ENCODE measurements at regions not wholly inside any gene's neighbourhood (a gene's known extent, or its start where the extent isn't known, plus 50 kb on each side); places are given as distances from the start of the nearest gene placed in this dataset.

DNA sequence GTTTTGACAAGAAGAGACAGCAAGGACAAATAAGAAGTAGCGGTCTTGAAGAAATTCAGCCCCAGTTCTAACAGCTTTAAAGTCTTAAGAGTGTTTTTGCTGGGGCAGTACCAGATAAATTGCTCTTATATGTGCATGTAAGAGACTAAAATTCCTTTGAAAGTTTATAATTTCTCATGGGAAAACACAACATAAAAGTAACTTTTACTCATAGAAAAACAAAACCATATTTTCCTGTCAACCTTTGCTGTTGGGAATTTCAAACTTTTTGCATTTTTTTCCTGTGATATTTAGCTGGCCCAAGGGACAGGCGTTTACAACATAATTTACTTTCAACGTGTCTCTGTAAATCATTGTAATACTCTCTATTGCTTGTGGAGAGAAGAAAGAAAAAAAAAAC lies 767.8 kb upstream of the ZEB2 start:
- intact Hi-C loops (cut with DNase I) = no loop called here
- no peak for DNase-seq
- H3K27me3 ChIP-seq = no peaks in the 10 kb centered on the region
- TF ChIP-seq EP300 (IDR thresholded peaks at IDR 0.05) = no peak
- TF ChIP-seq POLR2A (IDR thresholded peaks at IDR 0.05) = no peak
- TF ChIP-seq, protein P1, sequence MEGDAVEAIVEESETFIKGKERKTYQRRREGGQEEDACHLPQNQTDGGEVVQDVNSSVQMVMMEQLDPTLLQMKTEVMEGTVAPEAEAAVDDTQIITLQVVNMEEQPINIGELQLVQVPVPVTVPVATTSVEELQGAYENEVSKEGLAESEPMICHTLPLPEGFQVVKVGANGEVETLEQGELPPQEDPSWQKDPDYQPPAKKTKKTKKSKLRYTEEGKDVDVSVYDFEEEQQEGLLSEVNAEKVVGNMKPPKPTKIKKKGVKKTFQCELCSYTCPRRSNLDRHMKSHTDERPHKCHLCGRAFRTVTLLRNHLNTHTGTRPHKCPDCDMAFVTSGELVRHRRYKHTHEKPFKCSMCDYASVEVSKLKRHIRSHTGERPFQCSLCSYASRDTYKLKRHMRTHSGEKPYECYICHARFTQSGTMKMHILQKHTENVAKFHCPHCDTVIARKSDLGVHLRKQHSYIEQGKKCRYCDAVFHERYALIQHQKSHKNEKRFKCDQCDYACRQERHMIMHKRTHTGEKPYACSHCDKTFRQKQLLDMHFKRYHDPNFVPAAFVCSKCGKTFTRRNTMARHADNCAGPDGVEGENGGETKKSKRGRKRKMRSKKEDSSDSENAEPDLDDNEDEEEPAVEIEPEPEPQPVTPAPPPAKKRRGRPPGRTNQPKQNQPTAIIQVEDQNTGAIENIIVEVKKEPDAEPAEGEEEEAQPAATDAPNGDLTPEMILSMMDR (IDR thresholded peaks at IDR 0.05) = no peak
- H3K4me3 ChIP-seq = no peak overlapping the region
- H3K36me3 ChIP-seq = no peaks in the 10 kb centered on the region
- H3K9me3 ChIP-seq = no peaks in the 10 kb centered on the region
- H3K27ac ChIP-seq = no peak overlapping the region
- H3K4me1 ChIP-seq (ENCODE audit: insufficient read depth) = peaks cover 3% of the 10 kb centered on the region
- 18 to 19% (median 18%) methylated on average over 3 of the region's 3 CpGs for WGBS, 3 donors

DNA sequence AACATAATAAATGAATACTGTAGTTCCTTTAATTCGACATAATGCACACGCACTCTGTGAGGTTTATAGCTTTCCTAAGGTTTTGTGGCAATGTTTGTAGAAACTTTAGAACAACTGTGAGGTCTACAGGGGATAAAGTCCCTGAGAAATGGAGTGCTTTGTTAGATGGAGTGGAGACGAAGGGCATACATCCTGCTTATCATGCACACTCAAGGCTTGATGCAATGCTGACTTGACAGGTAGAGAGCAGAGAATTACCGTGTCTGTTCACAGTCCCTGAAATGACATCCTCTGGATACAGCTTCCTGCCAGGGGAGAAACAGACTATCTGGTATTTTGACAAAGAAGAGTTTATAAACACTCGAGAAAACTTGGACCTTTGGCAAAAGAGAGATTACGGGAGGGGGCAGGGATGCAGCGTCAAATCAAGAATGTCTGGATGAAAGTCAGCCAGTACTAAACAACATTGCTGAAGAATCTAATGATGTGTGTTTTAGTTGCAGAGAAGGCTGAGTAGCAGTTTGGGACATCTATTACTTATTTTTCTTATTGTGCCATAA lies 766.9 kb upstream of the ZEB2 start:
- Histone ChIP-seq H3K36me3 (no peaks in the 10 kb centered on the region), H3K9me3 (no peaks in the 10 kb centered on the region), H3K27me3 (no peaks in the 10 kb centered on the region), H3K4me1 (ENCODE audit: insufficient read depth) (peaks cover 3% of the 10 kb centered on the region), H3K4me3 (no peak overlapping the region), H3K27ac (no peak overlapping the region)
- DNase-seq = peak in 3 of 5 donors; percentile 10 to 30 (median 14)
- intact Hi-C loops (cut with DNase I) = no loop called here
- TF ChIP-seq EP300 (IDR thresholded peaks at IDR 0.05) (no peak), POLR2A (IDR thresholded peaks at IDR 0.05) (no peak)
- TF ChIP-seq, protein P1 (IDR thresholded peaks at IDR 0.05) = no peak
- 14 to 23% (median 18%) methylated on average over 7 of the region's 7 CpGs for WGBS, 3 donors

DNA sequence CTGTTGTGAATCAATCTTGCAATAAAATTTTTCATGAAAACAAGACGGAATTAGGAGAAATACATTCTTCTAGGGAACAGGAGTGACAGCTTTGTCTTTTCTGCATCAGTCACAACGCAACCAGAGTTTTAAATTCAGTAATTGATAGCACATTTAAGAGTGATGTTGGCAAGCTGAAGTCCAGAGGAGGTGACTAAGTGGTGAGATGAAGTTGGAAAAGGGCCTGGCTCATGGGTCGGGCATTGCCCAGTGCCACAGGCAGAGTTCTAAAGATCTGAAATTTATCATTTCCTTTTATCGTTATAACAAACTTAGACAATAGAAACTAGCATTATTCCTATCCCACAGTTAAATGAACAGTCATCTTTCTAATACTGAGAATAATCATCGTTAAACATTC lies 764.6 kb upstream of the ZEB2 start:
- TF ChIP-seq POLR2A (IDR thresholded peaks at IDR 0.05) (no peak), EP300 (IDR thresholded peaks at IDR 0.05) (no peak)
- TF ChIP-seq, protein P1 (IDR thresholded peaks at IDR 0.05) = no peak
- Histone ChIP-seq H3K9me3 (no peaks in the 10 kb centered on the region), H3K27me3 (no peaks in the 10 kb centered on the region), H3K4me1 (ENCODE audit: insufficient read depth) (peaks cover 3% of the 10 kb centered on the region), H3K36me3 (no peaks in the 10 kb centered on the region), H3K27ac (no peak overlapping the region), H3K4me3 (no peak overlapping the region)
- DNase-seq = no peak
- intact Hi-C loops (cut with DNase I) = no loop called here
- WGBS, 3 donors = 93 to 95% (median 95%) methylated on average over 5 of the region's 5 CpGs

DNA sequence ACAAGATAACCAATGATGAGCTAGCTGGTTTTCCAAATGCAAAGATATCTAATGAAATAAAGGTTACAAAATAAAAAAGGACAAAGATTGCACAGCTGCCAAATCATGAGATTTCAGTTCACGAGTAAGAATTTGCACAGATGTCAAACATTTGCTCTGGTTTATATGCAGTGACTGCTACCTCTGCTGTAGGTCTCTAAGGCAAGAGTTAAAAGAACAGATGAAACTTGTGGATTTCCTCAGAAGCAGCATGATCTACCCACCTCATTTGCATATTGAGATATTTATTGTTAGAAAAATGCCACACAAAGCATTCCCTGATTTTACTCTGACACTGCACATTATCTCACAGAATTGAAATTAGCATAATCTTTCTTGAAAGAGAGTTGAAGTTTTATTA lies 763.2 kb upstream of the ZEB2 start:
- no peak for DNase-seq
- no peaks in the 10 kb centered on the region for H3K27me3 ChIP-seq
- H3K36me3 ChIP-seq = no peaks in the 10 kb centered on the region
- intact Hi-C loops (cut with DNase I) = no loop called here
- WGBS, 3 donors = 12 to 28% (median 28%) methylated on average over 1 of the region's 1 CpG
- H3K4me1 ChIP-seq (ENCODE audit: insufficient read depth) = peaks cover 3% of the 10 kb centered on the region
- H3K27ac ChIP-seq = no peak overlapping the region
- no peak overlapping the region for H3K4me3 ChIP-seq
- TF ChIP-seq, protein P1 (IDR thresholded peaks at IDR 0.05) = no peak
- TF ChIP-seq EP300 (IDR thresholded peaks at IDR 0.05) = no peak
- TF ChIP-seq POLR2A (IDR thresholded peaks at IDR 0.05) = no peak
- no peaks in the 10 kb centered on the region for H3K9me3 ChIP-seq
